ENCODE measurements at regions not wholly inside any gene's neighbourhood (a gene's known extent, or its start where the extent isn't known, plus 50 kb on each side); places are given as distances from the start of the nearest gene placed in this dataset.

DNA sequence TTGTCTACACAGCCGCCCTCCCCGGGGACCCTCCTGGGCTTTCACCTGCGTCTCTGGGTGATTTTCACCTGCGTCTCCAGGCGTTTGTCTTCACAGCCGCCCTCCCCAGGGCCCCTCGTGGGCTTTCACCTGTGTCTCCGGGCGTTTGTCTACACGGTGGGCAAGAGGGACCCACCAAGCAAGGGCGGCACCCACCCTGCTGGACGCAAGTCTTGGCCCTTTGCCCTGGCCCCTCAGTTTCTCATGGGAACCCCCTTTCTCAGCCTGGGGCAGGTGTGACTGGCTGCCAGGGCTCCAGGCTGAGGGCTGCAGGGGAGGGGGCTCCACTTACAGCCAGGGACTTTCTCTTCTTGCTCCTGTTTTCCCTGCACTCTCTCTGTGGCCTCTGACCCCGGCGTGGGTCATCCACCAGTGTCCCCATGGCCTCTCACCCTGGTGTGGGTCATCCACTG lies 68.6 kb upstream of the GALNT9 start:
- no peak for TF ChIP-seq EZH2 (IDR thresholded peaks at IDR 0.05; ENCODE audit: borderline replicate concordance)
- TF ChIP-seq, protein P1, sequence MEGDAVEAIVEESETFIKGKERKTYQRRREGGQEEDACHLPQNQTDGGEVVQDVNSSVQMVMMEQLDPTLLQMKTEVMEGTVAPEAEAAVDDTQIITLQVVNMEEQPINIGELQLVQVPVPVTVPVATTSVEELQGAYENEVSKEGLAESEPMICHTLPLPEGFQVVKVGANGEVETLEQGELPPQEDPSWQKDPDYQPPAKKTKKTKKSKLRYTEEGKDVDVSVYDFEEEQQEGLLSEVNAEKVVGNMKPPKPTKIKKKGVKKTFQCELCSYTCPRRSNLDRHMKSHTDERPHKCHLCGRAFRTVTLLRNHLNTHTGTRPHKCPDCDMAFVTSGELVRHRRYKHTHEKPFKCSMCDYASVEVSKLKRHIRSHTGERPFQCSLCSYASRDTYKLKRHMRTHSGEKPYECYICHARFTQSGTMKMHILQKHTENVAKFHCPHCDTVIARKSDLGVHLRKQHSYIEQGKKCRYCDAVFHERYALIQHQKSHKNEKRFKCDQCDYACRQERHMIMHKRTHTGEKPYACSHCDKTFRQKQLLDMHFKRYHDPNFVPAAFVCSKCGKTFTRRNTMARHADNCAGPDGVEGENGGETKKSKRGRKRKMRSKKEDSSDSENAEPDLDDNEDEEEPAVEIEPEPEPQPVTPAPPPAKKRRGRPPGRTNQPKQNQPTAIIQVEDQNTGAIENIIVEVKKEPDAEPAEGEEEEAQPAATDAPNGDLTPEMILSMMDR (IDR thresholded peaks at IDR 0.05; ENCODE audit: poor library complexity): no peak

All from hepatocyte (in vitro differentiated cells).